IPS DF 6.9 (cell line): ENCODE measurements at regions not wholly inside any gene's neighbourhood (a gene's known extent, or its start where the extent isn't known, plus 50 kb on each side); places are given as distances from the start of the nearest gene placed in this dataset.

ENCODE experiments used
- DNase-seq: peaks from one replicate; pipeline ENCODE4 v3.0.0-alpha.2; 2013; ENCODE audit warnings: low read depth, low spot score
- H3K27ac ChIP-seq: one replicate; pipeline ENCODE4 v1.5.1; 2013; ENCODE audit warnings: low read length, control low read depth
- H3K27me3 ChIP-seq: 2 replicates; pipeline ENCODE4 v1.6.1; 2013; ENCODE audit warnings: mild to moderate bottlenecking, low read length; ENCODE audit not compliant: control insufficient read depth, insufficient read depth
- H3K36me3 ChIP-seq: 2 replicates; pipeline ENCODE4 v1.6.1; 2013; ENCODE audit warnings: low read length; ENCODE audit not compliant: control insufficient read depth, insufficient read depth
- H3K4me1 ChIP-seq: 2 replicates; pipeline ENCODE4 v1.6.1; 2013; ENCODE audit warnings: low read length; ENCODE audit not compliant: control insufficient read depth, insufficient read depth
- H3K4me3 ChIP-seq: 2 replicates; pipeline ENCODE4 v1.5.1; 2013; ENCODE audit warnings: mild to moderate bottlenecking, low read length
- H3K9me3 ChIP-seq: 2 replicates; pipeline ENCODE4 v1.6.1; 2013; ENCODE audit warnings: low read length, inconsistent platforms; ENCODE audit not compliant: control insufficient read depth, insufficient read depth
- WGBS: extraction: QIAGEN DNeasy Blood & Tissue Kit; methylation state at CpG from one replicate; pipeline ENCODE4 v1.1.7; 2013; ENCODE audit warnings: mixed read lengths, missing lambda C conversion rate; ENCODE audit not compliant: insufficient read length, insufficient coverage; 5-methylcytosine and 5-hydroxymethylcytosine counted together

GRCh38 chr5:114839360-114839759, 330.3 kb downstream of the TRIM36 start:
- WGBS, result no CpG with 5 or more reads among the region's 5 CpGs
- Histone ChIP-seq H3K36me3 (no peaks in the 10 kb centered on the region), H3K27me3 (no peaks in the 10 kb centered on the region), H3K9me3 (no peaks in the 10 kb centered on the region; the same call in 1 of the 2 replicates), H3K4me1 (no peaks in the 10 kb centered on the region; the same call in 1 of the 2 replicates), H3K27ac (no peak overlapping the region), H3K4me3 (no peak overlapping the region)
- DNase-seq, result no peak

GRCh38 chr5:114838937-114839336, 330.8 kb downstream of the TRIM36 start:
- Histone ChIP-seq H3K4me3 (no peak overlapping the region), H3K27me3 (no peaks in the 10 kb centered on the region), H3K4me1 (no peaks in the 10 kb centered on the region; the same call in 1 of the 2 replicates), H3K36me3 (no peaks in the 10 kb centered on the region), H3K9me3 (no peaks in the 10 kb centered on the region; the same call in 1 of the 2 replicates), H3K27ac (no peak overlapping the region)
- DNase-seq, result no peak
- WGBS, result no CpG with 5 or more reads among the region's 2 CpGs

GRCh38 chr5:114830114-114830513, 339.6 kb downstream of the TRIM36 start:
- Histone ChIP-seq H3K9me3 (no peaks in the 10 kb centered on the region), H3K27ac (no peak overlapping the region), H3K4me3 (no peak overlapping the region), H3K36me3 (no peaks in the 10 kb centered on the region), H3K4me1 (no peaks in the 10 kb centered on the region), H3K27me3 (no peaks in the 10 kb centered on the region)
- DNase-seq, result no peak
- no CpG with 5 or more reads among the region's 2 CpGs for WGBS

GRCh38 chr5:114822863-114823262, 346.8 kb downstream of the TRIM36 start:
- no peak overlapping the region for H3K27ac ChIP-seq
- H3K9me3 ChIP-seq, result no peaks in the 10 kb centered on the region
- H3K36me3 ChIP-seq, result no peaks in the 10 kb centered on the region
- H3K27me3 ChIP-seq, result no peaks in the 10 kb centered on the region
- H3K4me3 ChIP-seq, result no peak overlapping the region
- H3K4me1 ChIP-seq, result no peaks in the 10 kb centered on the region
- DNase-seq, result no peak

- no peaks in the 10 kb centered on the region for H3K9me3 ChIP-seq
- no CpG with 5 or more reads among the region's 1 CpG for WGBS
- H3K27me3 ChIP-seq, result no peaks in the 10 kb centered on the region
- H3K27ac ChIP-seq, result no peak overlapping the region
- no peak for DNase-seq
- no peak overlapping the region for H3K4me3 ChIP-seq
- no peaks in the 10 kb centered on the region for H3K36me3 ChIP-seq
- no peaks in the 10 kb centered on the region for H3K4me1 ChIP-seq
Observed at GRCh38 chr5:114822436-114822835, 347.3 kb downstream of the TRIM36 start.

GRCh38 chr5:114790403-114790792, 379.3 kb downstream of the TRIM36 start:
- Histone ChIP-seq H3K27me3 (no peaks in the 10 kb centered on the region), H3K4me1 (no peaks in the 10 kb centered on the region), H3K9me3 (no peaks in the 10 kb centered on the region), H3K27ac (no peak overlapping the region), H3K36me3 (no peaks in the 10 kb centered on the region), H3K4me3 (no peak overlapping the region)
- no peak for DNase-seq
- no CpG with 5 or more reads among the region's 2 CpGs for WGBS

GRCh38 chr5:114789773-114790402, 379.8 kb downstream of the TRIM36 start:
- H3K27me3 ChIP-seq, result no peaks in the 10 kb centered on the region
- no peak overlapping the region for H3K4me3 ChIP-seq
- H3K9me3 ChIP-seq, result no peaks in the 10 kb centered on the region
- H3K36me3 ChIP-seq, result no peaks in the 10 kb centered on the region
- no CpG with 5 or more reads among the region's 4 CpGs for WGBS
- H3K4me1 ChIP-seq, result no peaks in the 10 kb centered on the region
- peak; percentile 20 for DNase-seq
- H3K27ac ChIP-seq, result no peak overlapping the region

- no CpG with 5 or more reads among the region's 8 CpGs for WGBS
- Histone ChIP-seq H3K27me3 (no peaks in the 10 kb centered on the region), H3K36me3 (no peaks in the 10 kb centered on the region), H3K9me3 (no peaks in the 10 kb centered on the region), H3K27ac (no peak overlapping the region), H3K4me1 (no peaks in the 10 kb centered on the region), H3K4me3 (no peak overlapping the region)
- DNase-seq, result peak; percentile 20
Observed at GRCh38 chr5:114782869-114783268, 386.8 kb downstream of the TRIM36 start.

GRCh38 chr5:114782177-114782576, 387.5 kb downstream of the TRIM36 start:
- H3K4me3 ChIP-seq, result no peak overlapping the region
- no peaks in the 10 kb centered on the region for H3K4me1 ChIP-seq
- no peaks in the 10 kb centered on the region for H3K9me3 ChIP-seq
- DNase-seq, result no peak
- no peak overlapping the region for H3K27ac ChIP-seq
- no peaks in the 10 kb centered on the region for H3K36me3 ChIP-seq
- no peaks in the 10 kb centered on the region for H3K27me3 ChIP-seq
- WGBS, result no CpG with 5 or more reads among the region's 8 CpGs

GRCh38 chr5:114780290-114780689, 389.4 kb downstream of the TRIM36 start:
- Histone ChIP-seq H3K4me3 (no peak overlapping the region), H3K27me3 (no peaks in the 10 kb centered on the region), H3K9me3 (no peaks in the 10 kb centered on the region), H3K4me1 (no peaks in the 10 kb centered on the region), H3K27ac (no peak overlapping the region), H3K36me3 (no peaks in the 10 kb centered on the region)
- no peak for DNase-seq
- WGBS, result no CpG with 5 or more reads among the region's 2 CpGs

GRCh38 chr5:114744406-114744805, 382.5 kb downstream of the KCNN2 start:
- Histone ChIP-seq H3K27ac (no peak overlapping the region), H3K36me3 (no peaks in the 10 kb centered on the region), H3K27me3 (no peaks in the 10 kb centered on the region), H3K9me3 (no peaks in the 10 kb centered on the region), H3K4me3 (no peak overlapping the region), H3K4me1 (no peaks in the 10 kb centered on the region)
- no peak for DNase-seq
- no CpG with 5 or more reads among the region's 3 CpGs for WGBS
